ENCODE measurements at regions not wholly inside any gene's neighbourhood (a gene's known extent, or its start where the extent isn't known, plus 50 kb on each side); places are given as distances from the start of the nearest gene placed in this dataset.

- TF ChIP-seq KAT7 (CRISPR knock-in tag; IDR thresholded peaks at IDR 0.05; ENCODE audit: borderline replicate concordance) (no peak), ZNF436 (CRISPR knock-in tag; IDR thresholded peaks at IDR 0.05) (no peak), SPI1 (IDR thresholded peaks at IDR 0.05; ENCODE audit: borderline replicate concordance, low read depth, low read length) (no peak), DACH1 (IDR thresholded peaks at IDR 0.05; ENCODE audit: partially characterized antibody) (peak; percentile 28), HOXB6 (CRISPR knock-in tag; IDR thresholded peaks at IDR 0.05; ENCODE audit: borderline replicate concordance) (no peak), TRIM24 (IDR thresholded peaks at IDR 0.05) (peak; percentile 53 to 61; a peak in 2 of 4 replicates), ILK (tag; IDR thresholded peaks at IDR 0.05; ENCODE audit: borderline replicate concordance, low read depth) (no peak), GATAD2B (IDR thresholded peaks at IDR 0.05; ENCODE audit: borderline replicate concordance) (0 out of 2 replicates have a peak, but pooled peaks have one; percentile 30), ATF1 (CRISPR knock-in tag; IDR thresholded peaks at IDR 0.05) (no peak), ATF1 (tag; IDR thresholded peaks at IDR 0.05) (peak; percentile 88), WHSC1 (IDR thresholded peaks at IDR 0.05; ENCODE audit: low read length) (no peak), RFX1 (IDR thresholded peaks at IDR 0.05) (no peak), SOX6 (IDR thresholded peaks at IDR 0.05) (peak; percentile 44; the same call in 1 of the 2 replicates), ZNF584 (CRISPR knock-in tag; IDR thresholded peaks at IDR 0.05; ENCODE audit: low read depth) (no peak), RCOR1 (IDR thresholded peaks at IDR 0.05; ENCODE audit: borderline replicate concordance in 1 of 2, low read depth in 2 of 2, low read length in 2 of 2) (peak in 1 of 2 experiments; percentile 67; a peak in 1 of 4 replicates), TCF15 (CRISPR knock-in tag; IDR thresholded peaks at IDR 0.05) (no peak), ZBTB17 (CRISPR knock-in tag; IDR thresholded peaks at IDR 0.05) (no peak), ZNF280B (CRISPR knock-in tag; IDR thresholded peaks at IDR 0.05) (no peak), SP2 (IDR thresholded peaks at IDR 0.05; ENCODE audit: extremely low read depth, low read depth, low read length, poor library complexity, severe bottlenecking) (no peak), L3MBTL2 (IDR thresholded peaks at IDR 0.05) (peak; percentile 44), MTA1 (IDR thresholded peaks at IDR 0.05; ENCODE audit: borderline replicate concordance) (no peak), LEF1 (IDR thresholded peaks at IDR 0.05) (peak; percentile 12; the same call in 1 of the 2 replicates)
- TF ChIP-seq, protein P1, sequence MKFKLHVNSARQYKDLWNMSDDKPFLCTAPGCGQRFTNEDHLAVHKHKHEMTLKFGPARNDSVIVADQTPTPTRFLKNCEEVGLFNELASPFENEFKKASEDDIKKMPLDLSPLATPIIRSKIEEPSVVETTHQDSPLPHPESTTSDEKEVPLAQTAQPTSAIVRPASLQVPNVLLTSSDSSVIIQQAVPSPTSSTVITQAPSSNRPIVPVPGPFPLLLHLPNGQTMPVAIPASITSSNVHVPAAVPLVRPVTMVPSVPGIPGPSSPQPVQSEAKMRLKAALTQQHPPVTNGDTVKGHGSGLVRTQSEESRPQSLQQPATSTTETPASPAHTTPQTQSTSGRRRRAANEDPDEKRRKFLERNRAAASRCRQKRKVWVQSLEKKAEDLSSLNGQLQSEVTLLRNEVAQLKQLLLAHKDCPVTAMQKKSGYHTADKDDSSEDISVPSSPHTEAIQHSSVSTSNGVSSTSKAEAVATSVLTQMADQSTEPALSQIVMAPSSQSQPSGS (CRISPR knock-in tag; IDR thresholded peaks at IDR 0.05), result no peak
- TF ChIP-seq, protein P2, sequence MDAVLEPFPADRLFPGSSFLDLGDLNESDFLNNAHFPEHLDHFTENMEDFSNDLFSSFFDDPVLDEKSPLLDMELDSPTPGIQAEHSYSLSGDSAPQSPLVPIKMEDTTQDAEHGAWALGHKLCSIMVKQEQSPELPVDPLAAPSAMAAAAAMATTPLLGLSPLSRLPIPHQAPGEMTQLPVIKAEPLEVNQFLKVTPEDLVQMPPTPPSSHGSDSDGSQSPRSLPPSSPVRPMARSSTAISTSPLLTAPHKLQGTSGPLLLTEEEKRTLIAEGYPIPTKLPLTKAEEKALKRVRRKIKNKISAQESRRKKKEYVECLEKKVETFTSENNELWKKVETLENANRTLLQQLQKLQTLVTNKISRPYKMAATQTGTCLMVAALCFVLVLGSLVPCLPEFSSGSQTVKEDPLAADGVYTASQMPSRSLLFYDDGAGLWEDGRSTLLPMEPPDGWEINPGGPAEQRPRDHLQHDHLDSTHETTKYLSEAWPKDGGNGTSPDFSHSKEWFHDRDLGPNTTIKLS (IDR thresholded peaks at IDR 0.05; ENCODE audit: borderline replicate concordance, low read depth), result peak; percentile 37; the same call in 1 of the 2 replicates
- TF ChIP-seq, protein P3, sequence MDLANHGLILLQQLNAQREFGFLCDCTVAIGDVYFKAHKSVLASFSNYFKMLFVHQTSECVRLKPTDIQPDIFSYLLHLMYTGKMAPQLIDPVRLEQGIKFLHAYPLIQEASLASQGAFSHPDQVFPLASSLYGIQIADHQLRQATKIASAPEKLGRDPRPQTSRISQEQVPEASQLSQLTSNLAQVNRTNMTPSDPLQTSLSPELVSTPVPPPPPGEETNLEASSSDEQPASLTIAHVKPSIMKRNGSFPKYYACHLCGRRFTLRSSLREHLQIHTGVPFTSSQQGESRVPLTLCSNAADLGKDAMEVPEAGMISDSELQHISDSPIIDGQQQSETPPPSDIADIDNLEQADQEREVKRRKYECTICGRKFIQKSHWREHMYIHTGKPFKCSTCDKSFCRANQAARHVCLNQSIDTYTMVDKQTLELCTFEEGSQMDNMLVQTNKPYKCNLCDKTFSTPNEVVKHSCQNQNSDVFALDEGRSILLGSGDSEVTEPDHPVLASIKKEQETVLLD (IDR thresholded peaks at IDR 0.05), result 0 out of 2 replicates have a peak, but pooled peaks have one; percentile 34
These were observed 184.6 kb upstream of the KIT start (continued) for GRCh38 chr4:54473077-54473545.
